GM20000 (cell line): ENCODE measurements at regions not wholly inside any gene's neighbourhood (a gene's known extent, or its start where the extent isn't known, plus 50 kb on each side); places are given as distances from the start of the nearest gene placed in this dataset.
"Not testable (repeated sequence)": the region's sequence is repeated elsewhere in the genome, so short reads cannot be mapped to it uniquely, and the experiment has no call there.

ENCODE experiments used
- DNase-seq: peaks from one replicate; pipeline ENCODE4 v3.0.0; 2012; ENCODE audit warnings: low spot score
- TF ChIP-seq, protein P1 (sequence below): IDR thresholded peaks from 2 replicates; pipeline ENCODE4 v1.5.1; 2012; ENCODE audit warnings: mild to moderate bottlenecking, control low read depth; ENCODE audit errors: extremely low read depth, missing control alignments

- no peak for DNase-seq
- TF ChIP-seq, protein P1, sequence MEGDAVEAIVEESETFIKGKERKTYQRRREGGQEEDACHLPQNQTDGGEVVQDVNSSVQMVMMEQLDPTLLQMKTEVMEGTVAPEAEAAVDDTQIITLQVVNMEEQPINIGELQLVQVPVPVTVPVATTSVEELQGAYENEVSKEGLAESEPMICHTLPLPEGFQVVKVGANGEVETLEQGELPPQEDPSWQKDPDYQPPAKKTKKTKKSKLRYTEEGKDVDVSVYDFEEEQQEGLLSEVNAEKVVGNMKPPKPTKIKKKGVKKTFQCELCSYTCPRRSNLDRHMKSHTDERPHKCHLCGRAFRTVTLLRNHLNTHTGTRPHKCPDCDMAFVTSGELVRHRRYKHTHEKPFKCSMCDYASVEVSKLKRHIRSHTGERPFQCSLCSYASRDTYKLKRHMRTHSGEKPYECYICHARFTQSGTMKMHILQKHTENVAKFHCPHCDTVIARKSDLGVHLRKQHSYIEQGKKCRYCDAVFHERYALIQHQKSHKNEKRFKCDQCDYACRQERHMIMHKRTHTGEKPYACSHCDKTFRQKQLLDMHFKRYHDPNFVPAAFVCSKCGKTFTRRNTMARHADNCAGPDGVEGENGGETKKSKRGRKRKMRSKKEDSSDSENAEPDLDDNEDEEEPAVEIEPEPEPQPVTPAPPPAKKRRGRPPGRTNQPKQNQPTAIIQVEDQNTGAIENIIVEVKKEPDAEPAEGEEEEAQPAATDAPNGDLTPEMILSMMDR: no peak
These were observed 71.6 kb upstream of the HSPB3 start for GRCh38 chr5:54383941-54384340.

DNA sequence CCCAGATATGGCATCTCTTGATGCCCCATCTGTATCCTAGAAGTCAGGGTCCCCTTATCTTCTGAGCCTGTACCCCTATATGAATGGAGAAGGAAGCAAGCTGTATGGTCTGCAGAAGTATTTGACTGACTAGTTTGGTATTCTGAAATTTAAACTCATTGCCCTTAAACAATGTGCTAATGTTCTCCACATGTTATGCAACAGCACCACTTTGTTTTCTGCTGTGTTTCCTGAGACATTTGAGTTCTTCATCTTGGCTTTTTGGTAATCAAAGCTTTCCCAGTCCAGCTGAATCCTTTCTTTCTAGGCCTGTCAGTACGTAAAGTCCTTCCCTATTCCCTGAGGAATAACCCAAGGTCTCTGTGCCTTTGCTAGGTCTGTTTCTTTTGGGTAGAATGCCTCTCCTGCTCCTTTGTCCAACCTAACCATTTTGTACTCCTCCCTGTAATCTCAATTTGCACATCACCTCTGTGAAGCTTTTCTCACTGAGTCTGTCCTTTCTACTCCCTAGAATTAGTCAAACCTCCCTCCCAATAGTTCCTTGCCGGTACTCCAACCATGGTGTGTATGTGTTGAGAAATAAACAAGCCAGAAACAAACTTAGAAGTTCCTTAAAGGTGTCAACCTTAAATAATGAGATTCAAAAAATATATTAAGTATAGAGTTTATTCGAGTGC lies 72.1 kb upstream of the HSPB3 start:
- TF ChIP-seq, protein P1: no peak
- no peak for DNase-seq

- not testable (repeated sequence) for DNase-seq
These were observed 70.9 kb upstream of the ARL15 start for GRCh38 chr5:54381319-54381718.

DNA sequence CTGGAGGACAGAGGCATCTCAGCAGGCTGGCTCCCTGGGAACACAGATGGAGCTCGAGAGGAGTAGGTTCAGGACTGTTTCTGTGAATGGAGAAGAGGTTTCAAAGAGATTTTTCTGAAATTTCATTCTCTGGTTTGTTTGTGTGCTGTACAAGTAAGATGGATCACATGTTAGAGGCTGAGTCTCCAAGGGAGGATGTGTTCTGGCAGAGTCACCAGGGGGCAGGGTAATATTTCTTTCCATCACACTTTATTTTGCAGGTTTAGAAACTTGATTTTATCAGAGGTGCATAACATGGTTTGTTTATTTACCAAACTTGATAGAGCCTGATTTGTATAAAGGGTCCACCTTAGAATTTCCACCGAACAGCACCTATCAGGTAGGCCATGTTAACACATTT lies 69.2 kb upstream of the ARL15 start:
- TF ChIP-seq, protein P1: no peak
- peak; percentile 31 for DNase-seq

GRCh38 chr5:54378707-54379106 lies 68.3 kb upstream of the ARL15 start:
- TF ChIP-seq, protein P1: no peak
- no peak for DNase-seq

GRCh38 chr5:54377339-54377738 lies 67.0 kb upstream of the ARL15 start:
- DNase-seq: not testable (repeated sequence)

- TF ChIP-seq, protein P1: no peak
- no peak for DNase-seq
These were observed 60.6 kb upstream of the ARL15 start for GRCh38 chr5:54370982-54371381.

DNA sequence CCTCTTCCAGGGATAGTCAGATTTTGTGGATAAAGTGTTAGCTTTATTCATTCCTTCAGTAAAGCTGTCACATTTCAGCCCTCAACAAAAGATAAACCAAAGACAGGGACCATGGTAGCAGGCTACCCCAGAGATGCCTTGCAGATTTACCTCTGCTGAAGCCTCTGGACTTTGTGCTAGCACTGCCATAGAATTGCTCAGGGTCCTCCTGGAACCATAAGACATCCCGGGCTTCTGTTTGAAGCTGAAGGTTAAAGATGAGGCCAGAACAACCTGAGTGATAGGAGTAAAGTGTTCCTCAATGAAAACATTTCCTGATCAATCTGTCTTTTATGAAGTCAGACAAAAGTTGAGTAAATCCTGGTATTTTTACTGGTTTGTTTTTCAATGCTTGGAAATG lies 57.5 kb upstream of the ARL15 start:
- no peak for DNase-seq
- TF ChIP-seq, protein P1: no peak

GRCh38 chr5:54366707-54367106 lies 56.3 kb upstream of the ARL15 start:
- DNase-seq: no peak
- TF ChIP-seq, protein P1: no peak
